Esophagus muscularis mucosa (tissue), 4 donors: ENCODE measurements at regions not wholly inside any gene's neighbourhood (a gene's known extent, or its start where the extent isn't known, plus 50 kb on each side); places are given as distances from the start of the nearest gene placed in this dataset.

ENCODE experiments used
- CTCF ChIP-seq, 3 experiments: fragments of 200-600 bp in 2 of 3; fragments of 450-650 bp in 1 of 3; sonication (generic) in 2 of 3; IDR thresholded peaks; one replicate each; pipeline ENCODE4 v1.5.1; 2017 to 2019; ENCODE audit warnings: antibody characterized with exemption in 3 of 3, mild to moderate bottlenecking in 2 of 3, moderate library complexity in 1 of 3
- EP300 ChIP-seq: sonication (generic); formaldehyde crosslinking; IDR thresholded peaks from one replicate; pipeline ENCODE4 v1.6.1; 2017; ENCODE audit warnings: antibody characterized with exemption
- POLR2A ChIP-seq: fragments of 450-650 bp; IDR thresholded peaks from one replicate; pipeline ENCODE4 v1.6.1; 2017; ENCODE audit warnings: antibody characterized with exemption, moderate library complexity, mild to moderate bottlenecking, low read depth

GRCh38 chr3:188068342-188068741 lies 85.6 kb upstream of the LPP start:
- no peak for TF ChIP-seq CTCF (IDR thresholded peaks at IDR 0.05)
- TF ChIP-seq POLR2A: no peak
- no peak for TF ChIP-seq EP300
